H1 (cell line): ENCODE measurements at regions not wholly inside any gene's neighbourhood (a gene's known extent, or its start where the extent isn't known, plus 50 kb on each side); places are given as distances from the start of the nearest gene placed in this dataset.

Experiments
- CTCF ChIA-PET: fragments of 300-600 bp; sonication (Branson Sonifier 250); formaldehyde crosslinking; loops from one replicate; lab custom pipeline; 2021; ENCODE audit not compliant: partially characterized antibody; lab: Charles Lee
- POLR2A ChIA-PET: fragments of 300-600 bp; sonication (Branson Sonifier 250); formaldehyde crosslinking; loops from one replicate; lab custom pipeline; 2021; ENCODE audit warnings: inconsistent platforms; ENCODE audit not compliant: partially characterized antibody; lab: Charles Lee
- DNase-seq, 2 experiments: peaks; one replicate each; pipeline versions ENCODE4 v3.0.0 to v3.0.0-alpha.2; 2010 to 2022; ENCODE audit warnings: low spot score in 2 of 2, low read depth in 1 of 2, mixed read lengths in 1 of 2
- FAIRE-seq: peaks from 2 replicates; lab custom pipeline; 2011; peaks lifted over from hg19 to GRCh38; lab: Jason Lieb, UNC
- H2AFZ ChIP-seq: 2 replicates; pipeline ENCODE4 v1.8.1; 2012; ENCODE audit warnings: low read length, inconsistent platforms
- H2AK5ac ChIP-seq: 2 replicates; pipeline ENCODE4 v1.6.1; 2013; ENCODE audit warnings: low read depth, low read length
- H2BK120ac ChIP-seq: replicated peaks from 2 replicates; pipeline ENCODE3; 2013; ENCODE audit warnings: low read depth, low read length, inconsistent platforms
- H2BK12ac ChIP-seq: 2 replicates; pipeline ENCODE4 v1.6.1; 2013; ENCODE audit warnings: low read depth, low read length
- H2BK15ac ChIP-seq: 2 replicates; pipeline ENCODE4 v1.6.1; 2013; ENCODE audit warnings: low read length
- H2BK20ac ChIP-seq: 2 replicates; pipeline ENCODE4 v1.6.1; 2013; ENCODE audit warnings: low read length
- H2BK5ac ChIP-seq: 2 replicates; pipeline ENCODE4 v1.6.1; 2013; ENCODE audit warnings: low read depth, low read length
- H3K14ac ChIP-seq: 2 replicates; pipeline ENCODE4 v1.6.1; 2013; ENCODE audit warnings: inconsistent platforms; ENCODE audit not compliant: insufficient read length
- H3K18ac ChIP-seq: 2 replicates; pipeline ENCODE4 v1.6.1; 2013; ENCODE audit warnings: low read length; ENCODE audit errors: extremely low read depth
- H3K23ac ChIP-seq: 2 replicates; pipeline ENCODE4 v1.6.1; 2013; ENCODE audit warnings: inconsistent platforms; ENCODE audit not compliant: insufficient read length
- H3K23me2 ChIP-seq: 2 replicates; pipeline ENCODE4 v1.6.1; 2013; ENCODE audit warnings: low read depth, low read length
- H3K27ac ChIP-seq: 2 replicates; pipeline ENCODE4 v1.6.1; 2011; ENCODE audit warnings: low read depth, low read length, inconsistent platforms
- H3K27me3 ChIP-seq, 4 experiments: replicated peaks in 1 of 4; 1 replicate in 1 of 4; 2 replicates in 3 of 4; pipeline versions ENCODE4 v1.6.1 to v1.8.1; 2011 to 2013; ENCODE audit warnings: low read length in 3 of 4, mild to moderate bottlenecking in 3 of 4, inconsistent platforms in 2 of 4, mixed read lengths in 2 of 4, moderate library complexity in 1 of 4; ENCODE audit not compliant: control insufficient read depth in 3 of 4, insufficient read depth in 3 of 4; ENCODE audit errors: extremely low read depth in 1 of 4
- H3K36me3 ChIP-seq, 4 experiments: 2 replicates each; pipeline versions ENCODE4 v1.6.1 to v1.8.1; 2011 to 2013; ENCODE audit warnings: mild to moderate bottlenecking in 4 of 4, low read length in 3 of 4, moderate library complexity in 2 of 4, control low read depth in 1 of 4, inconsistent platforms in 1 of 4; ENCODE audit not compliant: insufficient read depth in 4 of 4, control insufficient read depth in 2 of 4
- H3K4ac ChIP-seq: replicated peaks from 2 replicates; pipeline ENCODE3; 2013; ENCODE audit warnings: low read length, low read depth, mixed read lengths, inconsistent platforms; ENCODE audit not compliant: insufficient read length
- H3K4me1 ChIP-seq, 4 experiments: replicated peaks in 1 of 4; 1 replicate in 1 of 4; 2 replicates in 3 of 4; pipeline versions ENCODE4 v1.6.1 to v1.8.1; 2011 to 2013; ENCODE audit warnings: low read length in 3 of 4, inconsistent platforms in 2 of 4, mixed read lengths in 1 of 4; ENCODE audit not compliant: insufficient read depth in 4 of 4, control insufficient read depth in 3 of 4
- H3K4me2 ChIP-seq, 2 experiments: 2 replicates each; pipeline versions ENCODE4 v1.6.1 to v1.8.1; 2011 to 2013; ENCODE audit warnings: low read depth in 2 of 2, low read length in 2 of 2, control low read depth in 1 of 2, inconsistent platforms in 1 of 2, mild to moderate bottlenecking in 1 of 2; ENCODE audit not compliant: insufficient read depth in 1 of 2
- H3K4me3 ChIP-seq, 4 experiments: fragments of 200-600, 300-600 bp in 1 of 4; sonication (generic), shearing (Covaris generic), sonication (Bioruptor Twin) in 1 of 4; 2 replicates each; pipeline versions ENCODE4 v1.5.1 to v1.8.1; 2011 to 2016; ENCODE audit warnings: low read length in 4 of 4, low read depth in 3 of 4, control low read depth in 2 of 4, inconsistent platforms in 2 of 4, mild to moderate bottlenecking in 2 of 4, mixed read lengths in 1 of 4, moderate library complexity in 1 of 4; ENCODE audit not compliant: insufficient read depth in 2 of 4; ENCODE audit errors: extremely low read depth in 1 of 4
- H3K56ac ChIP-seq: replicated peaks from 2 replicates; pipeline ENCODE3; 2013; ENCODE audit warnings: low read depth, mild to moderate bottlenecking, mixed read lengths, low read length, inconsistent platforms; ENCODE audit not compliant: insufficient read length
- H3K79me1 ChIP-seq: 2 replicates; pipeline ENCODE4 v1.6.1; 2013; ENCODE audit warnings: low read depth, low read length, control low read depth
- H3K79me2 ChIP-seq, 2 experiments: 2 replicates each; pipeline versions ENCODE4 v1.6.1 to v1.8.1; 2012 to 2013; ENCODE audit warnings: low read length in 2 of 2, mild to moderate bottlenecking in 2 of 2, inconsistent platforms in 1 of 2; ENCODE audit not compliant: insufficient read depth in 2 of 2, control insufficient read depth in 1 of 2
- H3K9ac ChIP-seq, 4 experiments: replicated peaks in 1 of 4; 1 replicate in 1 of 4; 2 replicates in 3 of 4; pipeline versions ENCODE4 v1.6.1 to v1.8.1; 2011 to 2013; ENCODE audit warnings: low read depth in 3 of 4, low read length in 3 of 4, control low read depth in 2 of 4, mild to moderate bottlenecking in 2 of 4, moderate library complexity in 2 of 4, inconsistent platforms in 1 of 4; ENCODE audit errors: extremely low read depth in 1 of 4
- H3K9me3 ChIP-seq, 2 experiments: 2 replicates each; pipeline versions ENCODE4 v1.6.1 to v1.8.1; 2012 to 2013; ENCODE audit warnings: mild to moderate bottlenecking in 2 of 2, moderate library complexity in 2 of 2, control low read depth in 1 of 2, inconsistent platforms in 1 of 2, low read depth in 1 of 2, low read length in 1 of 2, mixed read lengths in 1 of 2; ENCODE audit not compliant: insufficient read depth in 2 of 2
- H4K20me1 ChIP-seq, 2 experiments: replicated peaks in 1 of 2; 2 replicates each; pipeline versions ENCODE3 to v1.8.1; 2011 to 2013; ENCODE audit warnings: inconsistent platforms in 2 of 2, low read length in 2 of 2, mild to moderate bottlenecking in 1 of 2; ENCODE audit not compliant: insufficient read depth in 2 of 2, control insufficient read depth in 1 of 2
- H4K5ac ChIP-seq: 2 replicates; pipeline ENCODE4 v1.6.1; 2013; ENCODE audit warnings: low read length, low read depth, mixed read lengths, inconsistent platforms; ENCODE audit not compliant: insufficient read length
- H4K8ac ChIP-seq: 2 replicates; pipeline ENCODE4 v1.8.0; 2013; ENCODE audit warnings: mild to moderate bottlenecking, moderate library complexity, low read length, inconsistent platforms; ENCODE audit not compliant: insufficient read depth; ENCODE audit errors: extremely low read depth
- H4K91ac ChIP-seq: replicated peaks from 2 replicates; pipeline ENCODE3; 2013; ENCODE audit warnings: low read length, mixed read lengths, inconsistent platforms; ENCODE audit not compliant: insufficient read length
- SP2 ChIP-seq: IDR thresholded peaks from 2 replicates; pipeline ENCODE4 v1.6.1; 2012; ENCODE audit warnings: mild to moderate bottlenecking, low read length, inconsistent platforms
- TEAD4 ChIP-seq: IDR thresholded peaks from 2 replicates; pipeline ENCODE4 v1.6.1; 2012; ENCODE audit warnings: low read depth, low read length, inconsistent platforms, mixed read lengths
- WGBS, 2 experiments: shearing (Covaris generic) in 1 of 2; methylation state at CpG; one replicate each; pipeline versions ENCODE4 v1.1.6 to v1.1.7; 2013 to 2015; ENCODE audit warnings: low lambda C conversion rate in 2 of 2, mixed read lengths in 2 of 2, inconsistent platforms in 1 of 2, low coverage in 1 of 2, missing lambda C conversion rate in 1 of 2; ENCODE audit not compliant: insufficient replicate concordance in 2 of 2, insufficient coverage in 1 of 2, insufficient read length in 1 of 2; ENCODE audit errors: extremely low coverage in 1 of 2, missing lambda C conversion rate in 1 of 2; 5-methylcytosine and 5-hydroxymethylcytosine counted together

- Histone ChIP-seq H3K36me3 (no peaks in the 10 kb centered on the region), H3K9ac (no peak overlapping the region), H2BK120ac (no peak overlapping the region), H2BK15ac (no peak overlapping the region), H3K79me2 (no peaks in the 10 kb centered on the region), H3K23me2 (no peaks in the 10 kb centered on the region), H3K27me3 (no peaks in the 10 kb centered on the region; a peak in 1 of 7 replicates), H2BK20ac (no peak overlapping the region), H2BK12ac (no peak overlapping the region), H4K20me1 (no peaks in the 10 kb centered on the region), H3K23ac (no peak overlapping the region), H3K27ac (no peak overlapping the region), H3K4me1 (no peaks in the 10 kb centered on the region), H3K4me3 (no peak overlapping the region), H4K91ac (no peak overlapping the region), H3K56ac (no peak overlapping the region), H3K79me1 (no peaks in the 10 kb centered on the region), H3K4ac (no peak overlapping the region), H2AFZ (no peak overlapping the region), H3K14ac (no peak overlapping the region), H3K18ac (no peak overlapping the region), H2BK5ac (no peak overlapping the region), H3K9me3 (no peaks in the 10 kb centered on the region), H4K5ac (no peak overlapping the region), H2AK5ac (no peak overlapping the region), H4K8ac (no peak overlapping the region), H3K4me2 (no peak overlapping the region)
- 75% methylated on average over 1 of the region's 1 CpG; no CpG with 5 or more reads in 1 of the 2 experiments for WGBS, 2 experiments
- ChIA-PET POLR2A (no interaction called here), CTCF (no interaction called here)
- TF ChIP-seq TEAD4 (no peak), SP2 (no peak)
- no peak for DNase-seq
- FAIRE-seq: no peak
Observed at GRCh38 chr13:94776956-94777355, 64.6 kb upstream of the SOX21 start.
